Neural progenitor cell (in vitro differentiated cells): ENCODE measurements at regions not wholly inside any gene's neighbourhood (a gene's known extent, or its start where the extent isn't known, plus 50 kb on each side); places are given as distances from the start of the nearest gene placed in this dataset.

ENCODE experiments used
- DNase-seq: peaks from one replicate; pipeline ENCODE4 v3.0.0-alpha.2; 2016; ENCODE audit warnings: low spot score
- H2AFZ ChIP-seq: fragments of 200-600 bp; sonication (generic); replicated peaks from 2 replicates; pipeline ENCODE4 v1.6.1; 2016; ENCODE audit warnings: antibody characterized with exemption
- H3F3A ChIP-seq: fragments of 200-600 bp; sonication (generic); 2 replicates; pipeline ENCODE4 v1.6.1; 2016; ENCODE audit warnings: antibody characterized with exemption, low read depth
- H3K27ac ChIP-seq: fragments of 200-600 bp; sonication (generic); 2 replicates; pipeline ENCODE4 v1.5.1; 2016; ENCODE audit warnings: mild to moderate bottlenecking
- H3K27me3 ChIP-seq: fragments of 200-600 bp; sonication (generic); 2 replicates; pipeline ENCODE4 v1.6.1; 2016; ENCODE audit warnings: mild to moderate bottlenecking, moderate library complexity
- H3K36me3 ChIP-seq: fragments of 200-600 bp; sonication (generic); 2 replicates; pipeline ENCODE4 v1.5.1; 2016
- H3K4me1 ChIP-seq: fragments of 200-600 bp; sonication (generic); 2 replicates; pipeline ENCODE4 v1.6.1; 2016; ENCODE audit warnings: mixed run types
- H3K4me2 ChIP-seq: fragments of 200-600 bp; sonication (generic); 2 replicates; pipeline ENCODE4 v1.6.1; 2016
- H3K4me3 ChIP-seq: fragments of 200-600 bp; sonication (generic); 2 replicates; pipeline ENCODE4 v1.5.1; 2016
- H3K79me2 ChIP-seq: fragments of 200-600 bp; sonication (generic); 2 replicates; pipeline ENCODE4 v1.6.1; 2016; ENCODE audit warnings: low read depth
- H3K9ac ChIP-seq: fragments of 200-600 bp; sonication (generic); 2 replicates; pipeline ENCODE4 v1.6.1; 2016
- H3K9me3 ChIP-seq: fragments of 200-600 bp; sonication (generic); 2 replicates; pipeline ENCODE4 v1.5.1; 2016; ENCODE audit warnings: low read depth
- H4K20me1 ChIP-seq: fragments of 200-600 bp; sonication (generic); 2 replicates; pipeline ENCODE4 v1.6.1; 2016; ENCODE audit warnings: low read depth
- H3K27ac Mint-ChIP-seq: 3 replicates; pipeline ENCODE4 v1.8.0; 2021; ENCODE audit warnings: mixed read lengths
- H3K27me3 Mint-ChIP-seq: 2 replicates; pipeline ENCODE4 v1.8.0; 2022; ENCODE audit warnings: low read depth, mild to moderate bottlenecking, inconsistent platforms, moderate library complexity, mixed read lengths; ENCODE audit not compliant: insufficient read depth
- H3K36me3 Mint-ChIP-seq: 3 replicates; pipeline ENCODE4 v1.8.0; 2021; ENCODE audit warnings: mixed read lengths
- H3K4me1 Mint-ChIP-seq: 3 replicates; pipeline ENCODE4 v1.8.0; 2021; ENCODE audit warnings: mixed read lengths
- H3K4me3 Mint-ChIP-seq: 3 replicates; pipeline ENCODE4 v1.8.0; 2021; ENCODE audit warnings: mild to moderate bottlenecking, moderate library complexity, mixed read lengths
- H3K9me3 Mint-ChIP-seq: 3 replicates; pipeline ENCODE4 v1.8.0; 2020; ENCODE audit warnings: mixed read lengths
- EZH2 ChIP-seq: fragments of 200-600 bp; sonication (generic); IDR thresholded peaks from 2 replicates; pipeline ENCODE4 v1.6.1; 2017; ENCODE audit warnings: antibody characterized with exemption, mild to moderate bottlenecking, moderate library complexity
- EZH2phosphoT487 ChIP-seq: fragments of 200-600 bp; sonication (generic); IDR thresholded peaks from 2 replicates; pipeline ENCODE4 v1.6.1; 2017; ENCODE audit warnings: antibody characterized with exemption
- TF ChIP-seq, protein P1 (sequence below): fragments of 200-600 bp; sonication (generic); IDR thresholded peaks from 2 replicates; pipeline ENCODE4 v1.5.1; 2017; ENCODE audit warnings: antibody characterized with exemption, mild to moderate bottlenecking

DNA sequence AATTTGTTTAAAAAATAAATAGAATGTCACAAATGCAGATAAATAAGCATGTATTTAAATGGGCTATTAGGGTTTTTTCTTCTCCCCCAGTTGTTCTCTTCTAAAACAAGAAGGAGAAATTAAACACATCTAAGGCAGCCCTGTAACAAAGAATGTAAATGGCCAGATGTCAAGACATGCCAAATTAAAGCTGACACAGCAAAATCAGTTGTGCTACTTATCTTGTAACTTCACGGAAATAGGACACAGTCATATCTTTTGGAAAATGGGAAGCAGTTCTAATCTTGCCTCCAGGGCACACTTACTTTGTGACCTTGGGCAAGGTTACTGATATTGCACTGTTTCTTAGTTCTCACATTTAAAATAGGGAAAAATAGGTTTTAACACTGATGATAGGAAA is 200.1 kb upstream of the NRXN1 start:
- no peaks in the 10 kb centered on the region for H3K27me3 Mint-ChIP-seq
- H3K36me3 Mint-ChIP-seq = no peaks in the 10 kb centered on the region
- H3K9me3 ChIP-seq = no peaks in the 10 kb centered on the region
- no peaks in the 10 kb centered on the region for H3K27me3 ChIP-seq
- H3K79me2 ChIP-seq = no peaks in the 10 kb centered on the region
- no peak overlapping the region for H3K27ac ChIP-seq
- TF ChIP-seq, protein P1, sequence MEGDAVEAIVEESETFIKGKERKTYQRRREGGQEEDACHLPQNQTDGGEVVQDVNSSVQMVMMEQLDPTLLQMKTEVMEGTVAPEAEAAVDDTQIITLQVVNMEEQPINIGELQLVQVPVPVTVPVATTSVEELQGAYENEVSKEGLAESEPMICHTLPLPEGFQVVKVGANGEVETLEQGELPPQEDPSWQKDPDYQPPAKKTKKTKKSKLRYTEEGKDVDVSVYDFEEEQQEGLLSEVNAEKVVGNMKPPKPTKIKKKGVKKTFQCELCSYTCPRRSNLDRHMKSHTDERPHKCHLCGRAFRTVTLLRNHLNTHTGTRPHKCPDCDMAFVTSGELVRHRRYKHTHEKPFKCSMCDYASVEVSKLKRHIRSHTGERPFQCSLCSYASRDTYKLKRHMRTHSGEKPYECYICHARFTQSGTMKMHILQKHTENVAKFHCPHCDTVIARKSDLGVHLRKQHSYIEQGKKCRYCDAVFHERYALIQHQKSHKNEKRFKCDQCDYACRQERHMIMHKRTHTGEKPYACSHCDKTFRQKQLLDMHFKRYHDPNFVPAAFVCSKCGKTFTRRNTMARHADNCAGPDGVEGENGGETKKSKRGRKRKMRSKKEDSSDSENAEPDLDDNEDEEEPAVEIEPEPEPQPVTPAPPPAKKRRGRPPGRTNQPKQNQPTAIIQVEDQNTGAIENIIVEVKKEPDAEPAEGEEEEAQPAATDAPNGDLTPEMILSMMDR = no peak
- TF ChIP-seq EZH2phosphoT487 (no peak), EZH2 (no peak)
- no peak overlapping the region for H3K9ac ChIP-seq
- H3K4me1 Mint-ChIP-seq = no peaks in the 10 kb centered on the region
- no peak overlapping the region for H3K4me3 ChIP-seq
- H3K4me1 ChIP-seq = no peaks in the 10 kb centered on the region
- H2AFZ ChIP-seq = no peak overlapping the region
- no peaks in the 10 kb centered on the region for H4K20me1 ChIP-seq
- no peak for DNase-seq
- no peak overlapping the region for H3K4me3 Mint-ChIP-seq
- H3K9me3 Mint-ChIP-seq = peaks cover 3% of the 10 kb centered on the region
- no peaks in the 10 kb centered on the region for H3F3A ChIP-seq
- no peaks in the 10 kb centered on the region for H3K36me3 ChIP-seq
- no peak overlapping the region for H3K4me2 ChIP-seq
- H3K27ac Mint-ChIP-seq = no peak overlapping the region

DNA sequence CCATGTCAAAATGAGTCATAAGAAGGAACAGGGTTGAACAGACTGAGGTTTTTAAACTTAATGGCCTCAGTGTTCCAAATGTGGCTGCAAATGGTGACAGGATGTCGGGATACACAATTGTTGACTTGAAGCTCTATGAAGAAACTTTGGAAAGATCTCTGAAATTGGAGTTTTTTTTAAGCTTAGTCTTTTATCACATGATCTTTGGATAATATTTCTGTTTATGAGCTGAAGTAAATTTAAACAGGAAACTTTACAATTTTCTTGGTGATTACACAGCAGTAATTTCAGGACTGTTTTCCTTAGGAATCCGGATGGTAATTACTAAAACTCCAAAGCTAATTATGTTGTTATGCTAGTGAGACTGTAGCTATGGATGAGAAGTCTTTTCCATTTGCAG is 199.1 kb upstream of the NRXN1 start:
- no peak overlapping the region for H3K27ac Mint-ChIP-seq
- H2AFZ ChIP-seq = no peak overlapping the region

DNA sequence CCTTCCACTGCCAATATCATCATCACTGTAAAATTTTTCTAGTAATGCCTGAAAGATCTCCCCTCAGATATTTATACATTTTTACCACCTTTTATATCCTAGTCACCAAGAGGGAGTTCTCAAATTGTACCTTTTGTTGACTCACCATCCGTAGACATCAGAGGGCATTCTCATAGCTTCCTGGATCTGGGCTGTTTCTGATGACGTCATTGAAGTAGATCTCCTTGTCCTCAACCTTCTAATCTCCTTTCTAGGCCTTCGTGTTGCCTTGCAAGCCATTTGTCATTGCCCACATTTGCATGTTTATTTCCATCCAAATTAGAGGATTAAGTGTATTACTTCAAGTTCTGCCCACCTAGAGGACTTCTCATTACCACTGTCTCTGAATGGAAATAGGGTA is 193.4 kb upstream of the NRXN1 start:
- H3F3A ChIP-seq = no peaks in the 10 kb centered on the region
- no peak overlapping the region for H3K27ac Mint-ChIP-seq
- DNase-seq = no peak
- H3K27me3 Mint-ChIP-seq = peaks cover 2% of the 10 kb centered on the region
- no peaks in the 10 kb centered on the region for H3K27me3 ChIP-seq
- no peak overlapping the region for H2AFZ ChIP-seq
- H3K4me1 Mint-ChIP-seq = no peaks in the 10 kb centered on the region
- H3K9me3 Mint-ChIP-seq = no peaks in the 10 kb centered on the region
- no peak overlapping the region for H3K27ac ChIP-seq
- no peaks in the 10 kb centered on the region for H3K36me3 Mint-ChIP-seq
- no peaks in the 10 kb centered on the region for H3K4me1 ChIP-seq
- H3K36me3 ChIP-seq = no peaks in the 10 kb centered on the region
- no peak overlapping the region for H3K4me3 Mint-ChIP-seq
- H3K9me3 ChIP-seq = no peaks in the 10 kb centered on the region
- H3K79me2 ChIP-seq = no peaks in the 10 kb centered on the region
- no peak overlapping the region for H3K4me2 ChIP-seq
- H3K4me3 ChIP-seq = no peak overlapping the region
- H4K20me1 ChIP-seq = no peaks in the 10 kb centered on the region
- no peak for TF ChIP-seq EZH2
- TF ChIP-seq EZH2phosphoT487 = no peak
- TF ChIP-seq, protein P1 = no peak
- H3K9ac ChIP-seq = no peak overlapping the region

More for the DNA sequence above, 199.1 kb upstream of the NRXN1 start:
- no peak overlapping the region for H3K9ac ChIP-seq
- Mint-ChIP-seq H3K4me1 (no peaks in the 10 kb centered on the region), H3K9me3 (peaks cover 3% of the 10 kb centered on the region), H3K4me3 (no peak overlapping the region), H3K27me3 (no peaks in the 10 kb centered on the region), H3K36me3 (no peaks in the 10 kb centered on the region)
- no peak overlapping the region for H3K27ac ChIP-seq
- DNase-seq = no peak
- no peaks in the 10 kb centered on the region for H3K4me1 ChIP-seq
- H3K36me3 ChIP-seq = no peaks in the 10 kb centered on the region
- H3K9me3 ChIP-seq = no peaks in the 10 kb centered on the region
- no peaks in the 10 kb centered on the region for H3K27me3 ChIP-seq
- no peaks in the 10 kb centered on the region for H3F3A ChIP-seq
- no peaks in the 10 kb centered on the region for H3K79me2 ChIP-seq
- TF ChIP-seq EZH2phosphoT487 (no peak), EZH2 (no peak)
- TF ChIP-seq, protein P1 = no peak
- no peaks in the 10 kb centered on the region for H4K20me1 ChIP-seq
- no peak overlapping the region for H3K4me2 ChIP-seq
- no peak overlapping the region for H3K4me3 ChIP-seq
